Stimulated activated CD8-positive, alpha-beta memory T cell treated with anti-CD3 and anti-CD28 coated beads, Interleukin-7, amount 100 ng/mL, for 4 hours (primary cell): ENCODE measurements at regions not wholly inside any gene's neighbourhood (a gene's known extent, or its start where the extent isn't known, plus 50 kb on each side); places are given as distances from the start of the nearest gene placed in this dataset.
"Not testable (repeated sequence)": the region's sequence is repeated elsewhere in the genome, so short reads cannot be mapped to it uniquely, and the experiment has no call there.

Source experiments
- DNase-seq, 2 donors: peaks; one replicate each; pipeline ENCODE4 v3.0.0-alpha.2; 2020; ENCODE audit warnings: low read depth in 2 of 2

DNA sequence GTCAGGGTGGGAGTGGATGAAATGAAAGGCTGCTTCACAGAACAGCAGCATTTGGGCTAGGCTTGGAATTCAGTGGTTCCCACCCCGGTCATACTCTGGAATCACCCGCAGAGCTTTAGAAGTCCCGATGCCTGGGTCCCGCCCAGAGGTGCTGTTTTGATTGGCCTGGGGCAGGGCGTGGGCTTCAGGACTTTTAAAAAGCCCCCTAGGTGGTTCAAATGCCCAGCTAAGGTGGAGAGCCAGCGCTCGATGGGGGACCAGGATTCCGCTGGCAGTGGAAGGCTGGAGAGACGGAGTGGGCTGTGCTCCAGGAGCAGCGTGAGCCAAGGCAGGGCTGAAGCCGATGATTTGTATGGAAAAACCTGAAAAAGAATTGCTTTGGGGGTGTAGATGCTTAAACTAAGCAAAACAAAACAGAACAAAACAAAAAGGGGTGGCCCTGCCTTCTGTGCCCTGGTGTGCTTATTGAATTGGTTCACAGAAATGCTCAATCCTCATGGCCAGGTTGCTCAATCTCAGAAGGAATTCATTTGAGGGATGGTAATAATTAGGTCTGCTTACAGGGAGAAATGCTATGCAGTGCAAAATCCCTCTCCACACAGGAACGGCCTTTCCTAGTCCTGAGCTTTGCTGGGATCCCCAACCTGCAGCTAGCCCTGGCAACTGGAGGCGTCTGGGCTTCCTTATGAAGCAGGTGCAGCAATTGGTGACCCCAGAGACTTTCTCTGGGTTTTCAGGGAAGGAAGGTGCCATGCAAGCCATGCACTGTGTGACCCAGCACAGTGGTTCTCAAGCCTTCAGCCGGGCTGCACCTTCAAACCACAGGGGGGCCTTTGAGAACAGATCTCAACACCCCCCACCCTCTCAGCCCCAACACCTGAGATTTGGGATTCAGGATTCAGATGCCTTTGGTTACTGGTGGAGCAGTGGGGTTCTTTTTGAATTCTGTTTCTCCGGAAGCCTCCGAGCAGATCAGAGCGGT lies 174.0 kb upstream of the ZNF618 start:
- no peak for DNase-seq

DNA sequence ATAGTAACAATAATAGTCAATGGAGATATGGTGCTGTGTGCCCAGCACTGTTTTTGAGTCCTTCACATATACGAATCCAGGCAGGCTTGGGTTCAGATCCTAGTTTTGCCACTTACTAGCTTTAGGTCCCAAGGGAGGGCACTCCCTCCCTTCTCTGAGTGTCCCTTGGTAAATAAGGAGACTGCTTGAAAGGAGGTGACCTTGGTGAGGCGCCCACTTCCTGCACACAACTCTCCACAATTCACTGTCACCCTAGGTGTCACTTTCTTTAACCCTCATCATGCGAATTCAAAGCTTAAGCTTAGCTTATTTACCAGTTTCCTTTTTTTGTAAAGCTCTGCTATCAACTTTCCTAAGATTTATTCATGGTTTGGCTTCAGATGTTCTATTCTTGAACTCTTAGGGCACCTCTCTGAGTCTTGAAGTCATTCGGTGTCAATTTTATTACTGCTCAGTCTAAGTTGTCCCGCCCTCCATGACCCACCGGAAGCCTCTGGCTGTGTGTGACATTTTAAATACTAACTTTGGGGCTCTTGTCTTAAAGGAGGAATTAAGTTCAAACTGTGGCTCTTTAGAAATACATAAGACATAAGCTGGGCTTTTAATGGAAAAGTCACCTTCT lies 170.7 kb upstream of the ZNF618 start:
- DNase-seq, result no peak

DNA sequence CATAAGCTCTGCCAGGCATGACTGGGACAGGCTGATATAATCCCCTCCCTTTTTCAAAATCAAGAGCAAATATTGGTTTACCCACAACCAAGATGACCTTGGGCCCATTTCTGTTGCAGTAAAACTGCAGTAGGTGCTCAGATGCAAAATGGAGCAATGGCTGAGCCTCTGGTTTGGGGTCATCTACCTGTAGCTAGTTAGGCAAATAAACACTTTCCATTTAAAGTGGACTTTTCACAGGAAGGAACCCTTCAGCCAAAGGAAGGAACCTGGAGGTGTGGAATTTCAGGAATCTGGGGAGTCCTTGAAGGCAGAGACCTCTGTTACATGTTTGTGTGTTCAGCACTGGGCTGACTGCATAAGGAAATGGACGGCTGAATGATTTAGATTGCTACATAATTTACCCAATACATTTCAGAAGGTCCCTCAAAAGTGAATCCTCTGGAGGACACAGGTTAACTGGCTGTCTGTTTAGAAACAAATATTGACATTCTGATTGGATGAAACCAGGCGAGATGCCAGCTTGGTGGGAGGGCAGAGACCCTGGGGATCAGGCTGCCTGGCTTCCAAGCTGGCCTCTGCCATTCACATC lies 170.1 kb upstream of the ZNF618 start:
- no peak for DNase-seq

DNA sequence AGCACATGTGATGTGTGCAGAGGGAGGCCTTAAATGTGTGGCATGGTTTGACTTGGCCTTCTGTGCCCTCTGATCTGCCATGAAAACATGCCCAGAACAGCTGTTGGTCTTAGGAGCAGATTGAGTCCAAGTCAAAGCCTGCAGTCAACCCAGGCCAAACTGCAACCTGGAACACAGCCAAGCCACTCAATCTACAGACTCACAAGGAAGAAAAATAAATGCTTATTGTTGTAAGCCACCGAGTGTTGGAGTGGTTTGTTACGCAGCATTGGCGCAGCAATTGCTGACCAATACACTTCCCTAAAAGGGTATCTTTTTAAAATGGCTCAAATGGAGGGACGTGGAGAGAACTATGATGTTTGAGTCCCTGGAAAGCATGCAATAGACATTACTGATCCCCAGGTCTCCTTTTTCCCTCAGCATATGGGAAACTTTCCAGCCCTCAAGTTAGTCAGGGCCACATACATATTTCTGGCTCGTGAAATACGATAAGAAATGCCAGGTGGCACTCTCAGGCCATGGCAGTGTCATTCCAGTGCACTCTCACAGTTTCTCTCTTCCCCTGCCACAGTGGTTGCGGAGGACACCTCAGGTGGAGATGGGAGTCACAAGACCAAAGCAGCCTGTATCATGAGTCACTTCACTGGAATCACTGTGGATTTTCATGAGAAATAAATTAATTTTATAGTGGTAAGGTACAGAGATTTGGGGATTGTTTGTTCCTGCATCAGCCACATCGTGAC lies 168.0 kb upstream of the ZNF618 start:
- no peak for DNase-seq

DNA sequence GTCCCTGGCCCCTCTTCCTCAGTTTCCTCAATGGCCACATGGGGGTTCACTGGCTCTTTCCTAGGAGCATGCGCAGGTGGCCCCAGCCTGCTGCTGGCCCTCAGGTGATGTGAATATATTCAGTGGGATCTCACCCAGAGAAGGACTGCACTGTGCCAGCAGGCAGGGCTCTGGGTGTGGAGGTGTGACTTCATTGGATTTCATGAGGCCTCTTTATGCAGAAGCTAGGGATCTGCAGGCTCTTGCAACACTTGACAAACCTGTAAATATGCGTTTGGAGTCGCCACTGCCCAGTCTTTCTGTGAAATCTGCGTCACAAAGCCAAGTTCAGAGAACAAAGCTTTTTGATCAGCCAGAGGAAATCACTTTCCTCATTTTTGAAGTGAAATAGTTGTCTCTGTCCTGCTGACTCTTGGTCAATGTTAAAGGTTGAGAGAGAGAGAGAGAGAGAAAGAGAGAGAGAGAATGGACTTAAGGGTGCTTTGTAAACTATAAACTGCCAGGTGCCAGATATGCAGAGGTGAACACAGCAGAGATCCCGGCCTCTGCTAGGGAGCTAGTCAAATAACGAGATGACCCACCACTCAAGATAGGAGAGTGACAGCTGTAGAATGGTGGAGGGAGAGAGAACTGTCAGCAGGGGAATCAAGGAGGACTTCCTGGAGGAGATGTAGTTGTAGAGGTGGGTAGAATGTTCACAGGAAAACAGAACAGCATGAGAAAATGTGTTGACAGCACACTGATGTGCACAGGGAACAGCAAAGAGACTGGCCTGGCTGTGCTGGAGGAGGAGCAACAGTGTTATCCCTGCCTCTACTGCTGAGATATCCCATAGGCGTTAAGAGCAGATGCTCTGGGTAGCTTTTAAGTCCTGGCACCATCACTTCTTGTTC lies 167.0 kb upstream of the ZNF618 start:
- DNase-seq, result no peak

GRCh38 chr9:113709721-113710120 lies 166.4 kb upstream of the ZNF618 start:
- no peak for DNase-seq

- no peak for DNase-seq
These were observed 164.9 kb upstream of the ZNF618 start for GRCh38 chr9:113711251-113711650.

- DNase-seq, result no peak
These were observed 164.1 kb upstream of the ZNF618 start for GRCh38 chr9:113712053-113712452.

GRCh38 chr9:113715086-113715485 lies 161.0 kb upstream of the ZNF618 start:
- no peak for DNase-seq

- no peak for DNase-seq
These were observed 156.2 kb upstream of the ZNF618 start for GRCh38 chr9:113719919-113720318.

DNA sequence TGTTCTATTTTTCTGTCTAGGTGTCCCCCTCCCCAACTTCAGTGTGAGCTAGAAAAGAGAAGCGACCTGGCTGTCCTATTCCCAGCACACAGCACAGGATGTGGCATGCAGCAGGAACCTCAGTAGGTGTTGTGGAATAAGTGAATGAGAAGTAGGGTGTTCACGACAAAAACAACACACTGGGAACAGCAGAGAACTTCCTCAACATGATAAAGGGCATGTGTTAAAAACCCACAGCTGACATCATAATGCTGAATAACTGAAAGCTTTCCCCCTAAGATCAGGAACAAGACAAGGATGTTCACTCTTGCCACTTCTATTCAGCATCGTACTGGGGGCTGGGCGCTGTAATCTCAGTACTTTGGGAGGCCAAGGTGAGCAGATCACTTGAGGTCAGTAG lies 155.6 kb upstream of the ZNF618 start:
- DNase-seq, result no peak

DNA sequence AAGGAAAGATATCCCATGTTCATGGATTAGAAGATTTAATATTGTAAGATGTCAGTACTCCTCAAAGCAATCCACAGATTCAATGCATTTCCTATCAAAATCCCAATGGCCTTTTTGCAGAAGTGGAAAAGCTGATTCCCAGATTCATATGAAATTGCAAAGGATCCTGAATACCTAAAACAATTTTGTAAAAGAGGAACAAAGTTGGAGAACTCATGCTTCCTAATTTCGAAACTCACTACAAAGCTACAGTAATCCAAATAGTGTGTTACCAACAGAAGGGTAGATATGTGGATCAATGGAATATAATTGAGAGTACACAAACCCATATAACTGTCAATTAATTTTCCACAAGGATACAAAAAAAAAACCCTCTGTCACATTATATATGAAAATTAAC lies 154.3 kb upstream of the ZNF618 start:
- no peak for DNase-seq

GRCh38 chr9:113724202-113724601 lies 151.9 kb upstream of the ZNF618 start:
- DNase-seq, result no peak

GRCh38 chr9:113728989-113729388 lies 147.1 kb upstream of the ZNF618 start:
- DNase-seq, result no peak

GRCh38 chr9:113734826-113735225 lies 141.3 kb upstream of the ZNF618 start:
- no peak for DNase-seq

- DNase-seq, result no peak
These were observed 138.4 kb upstream of the ZNF618 start for GRCh38 chr9:113737517-113738271.

DNA sequence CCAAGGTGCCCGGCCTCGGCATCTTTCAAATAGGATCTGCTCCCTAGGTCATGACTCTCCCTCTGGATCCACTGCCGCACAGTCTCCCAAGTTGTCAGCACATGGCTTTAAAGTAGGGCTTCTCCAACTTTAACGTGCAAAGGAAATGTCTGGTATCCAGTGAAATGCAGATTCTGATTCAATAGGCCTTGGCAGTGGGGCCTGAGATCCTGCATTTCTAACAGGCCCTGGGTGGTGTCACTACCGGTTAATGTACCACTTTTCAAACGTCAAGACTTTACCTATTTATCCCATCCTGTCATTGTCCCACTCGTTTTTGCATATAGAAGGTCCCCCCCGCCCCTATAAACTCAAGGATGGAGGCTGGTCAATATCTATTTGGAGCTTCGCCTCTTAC lies 137.6 kb upstream of the ZNF618 start:
- no peak for DNase-seq

GRCh38 chr9:113738893-113739604 lies 137.1 kb upstream of the ZNF618 start:
- DNase-seq, result no peak

GRCh38 chr9:113739605-113740507 lies 136.3 kb upstream of the ZNF618 start:
- not testable (repeated sequence) for DNase-seq
